ENCODE measurements at regions not wholly inside any gene's neighbourhood (a gene's known extent, or its start where the extent isn't known, plus 50 kb on each side); places are given as distances from the start of the nearest gene placed in this dataset.
"Not testable (repeated sequence)": the region's sequence is repeated elsewhere in the genome, so short reads cannot be mapped to it uniquely, and the experiment has no call there.

DNA sequence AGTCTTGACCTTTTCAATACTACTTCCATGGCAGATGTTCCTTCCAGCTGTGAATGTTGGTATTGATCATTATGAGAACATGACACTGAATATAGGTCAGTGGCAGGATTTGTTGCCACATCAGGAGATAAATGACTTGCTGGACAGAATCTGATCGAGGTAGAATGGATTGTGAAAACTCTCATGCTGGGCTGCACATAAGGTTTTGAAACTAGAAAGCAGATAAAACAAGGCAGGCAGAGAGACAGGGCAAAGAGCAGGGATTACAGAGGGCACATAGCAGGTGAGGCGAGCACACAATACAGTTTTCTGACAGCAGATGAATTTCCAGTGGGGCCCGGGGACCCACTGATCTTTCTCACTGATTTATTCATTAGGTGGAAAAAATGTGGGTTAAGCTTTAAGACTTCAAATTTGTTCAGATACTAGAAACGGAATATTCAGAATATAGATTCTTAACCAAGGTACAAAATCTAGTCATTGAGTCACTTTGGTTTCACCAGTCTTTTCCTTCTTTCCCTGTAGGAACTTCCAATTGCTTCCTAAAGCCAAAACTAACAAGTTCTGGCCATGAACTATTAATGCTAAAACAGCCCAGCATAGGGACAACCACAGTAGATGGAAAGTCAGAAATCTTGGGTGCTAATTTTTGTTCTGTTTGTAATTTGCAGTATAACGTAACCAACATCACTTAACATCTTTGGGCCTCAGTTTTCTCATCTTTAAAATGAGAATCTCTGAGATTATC lies 296.0 kb upstream of the PTBP2 start:
- DNase-seq (ENCODE audit: low spot score), result no peak

DNA sequence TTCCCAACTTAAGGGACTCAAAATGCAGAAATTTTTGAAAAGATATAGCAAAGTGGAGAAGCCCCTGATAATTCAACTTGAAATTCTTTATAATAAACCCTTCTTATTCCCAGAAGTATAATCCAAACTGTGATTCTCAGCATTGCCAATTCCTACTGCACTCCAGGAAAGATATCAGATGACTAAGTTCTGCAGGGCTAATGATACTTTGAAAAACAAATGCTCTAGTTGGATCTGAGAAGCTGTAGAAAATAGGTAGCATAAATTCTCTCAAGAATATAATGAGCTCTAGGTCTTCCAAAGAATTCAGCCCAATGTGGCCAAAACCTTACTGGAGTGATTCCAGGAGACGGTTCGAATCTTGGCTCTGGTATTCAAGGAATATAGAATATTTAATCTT lies 294.0 kb upstream of the PTBP2 start:
- DNase-seq (ENCODE audit: low spot score), result no peak

DNA sequence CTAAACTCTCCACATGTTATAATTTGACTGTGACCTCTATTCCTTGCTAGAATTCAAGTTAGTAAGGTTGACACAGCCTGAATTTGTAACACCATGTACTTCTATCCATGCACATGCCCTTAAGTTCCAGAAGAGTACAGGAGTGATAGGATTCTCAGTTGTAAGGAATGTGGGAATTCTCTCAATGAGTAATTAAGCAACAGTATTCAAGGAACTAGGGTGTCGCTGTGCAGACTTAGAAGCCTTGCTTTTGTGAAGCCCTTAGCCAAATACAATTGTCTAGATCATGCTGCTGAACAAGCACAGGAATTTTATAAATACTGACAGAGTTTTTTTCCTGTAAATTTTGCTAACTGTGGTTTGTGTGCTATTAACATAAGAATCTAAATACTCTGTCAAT lies 276.3 kb upstream of the PTBP2 start:
- no peak for DNase-seq (ENCODE audit: low spot score)

DNA sequence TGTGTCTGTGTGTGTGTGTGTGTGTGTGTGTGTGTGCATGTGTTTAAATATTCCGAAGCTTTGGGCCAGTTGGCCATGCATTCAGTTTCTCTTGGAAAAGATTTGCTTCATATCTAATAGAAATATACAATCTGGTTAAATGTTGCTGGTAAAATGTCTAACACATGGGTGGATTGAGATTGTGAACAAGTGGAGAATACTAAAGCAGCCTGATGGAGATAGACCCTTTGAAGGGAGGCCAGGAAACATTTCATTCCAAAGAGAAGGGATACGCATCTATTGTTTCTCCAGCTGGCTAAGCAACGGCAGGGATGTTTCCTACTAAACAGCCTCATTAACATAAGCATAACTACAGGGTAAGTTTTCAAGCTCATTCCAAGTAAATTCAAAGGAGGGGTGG lies 257.5 kb upstream of the PTBP2 start:
- DNase-seq (ENCODE audit: low spot score), result no peak

DNA sequence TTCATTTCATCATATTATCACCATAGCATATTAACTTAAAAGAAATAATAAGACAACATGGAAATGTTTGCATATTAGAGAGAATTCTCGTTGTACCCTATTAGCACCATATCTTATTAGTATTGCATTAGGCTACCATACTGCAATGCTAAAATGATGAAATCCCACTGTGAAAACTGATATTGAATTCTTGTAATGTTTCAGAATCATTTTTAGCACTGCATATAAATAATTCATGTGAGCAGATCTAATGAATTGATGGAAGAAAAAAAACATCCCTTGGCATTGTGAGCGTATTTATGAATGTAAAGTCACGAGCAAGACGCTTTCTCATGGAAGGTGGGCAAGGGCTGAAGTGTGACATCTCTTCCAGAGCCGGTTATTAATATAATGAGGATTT lies 257.1 kb upstream of the PTBP2 start:
- no peak for DNase-seq (ENCODE audit: low spot score)

DNA sequence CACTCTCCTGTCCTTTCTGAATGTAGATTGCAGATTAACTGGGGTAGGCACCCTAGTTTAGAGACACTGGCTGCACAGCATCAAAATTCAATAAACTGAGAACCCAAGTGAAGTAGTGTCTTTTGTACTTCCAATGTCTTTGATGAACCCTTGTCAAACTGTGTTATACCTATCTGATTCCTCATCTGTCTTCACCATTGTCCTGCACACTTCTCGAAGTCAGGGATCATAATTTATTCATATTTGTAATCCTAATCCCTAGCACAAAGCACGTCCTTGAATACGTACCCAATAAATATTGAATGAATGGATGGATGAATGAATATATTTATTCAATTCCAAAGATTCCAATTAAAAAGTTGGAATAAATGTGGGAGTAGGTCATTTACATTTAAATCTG lies 256.6 kb upstream of the PTBP2 start:
- no peak for DNase-seq (ENCODE audit: low spot score)

DNA sequence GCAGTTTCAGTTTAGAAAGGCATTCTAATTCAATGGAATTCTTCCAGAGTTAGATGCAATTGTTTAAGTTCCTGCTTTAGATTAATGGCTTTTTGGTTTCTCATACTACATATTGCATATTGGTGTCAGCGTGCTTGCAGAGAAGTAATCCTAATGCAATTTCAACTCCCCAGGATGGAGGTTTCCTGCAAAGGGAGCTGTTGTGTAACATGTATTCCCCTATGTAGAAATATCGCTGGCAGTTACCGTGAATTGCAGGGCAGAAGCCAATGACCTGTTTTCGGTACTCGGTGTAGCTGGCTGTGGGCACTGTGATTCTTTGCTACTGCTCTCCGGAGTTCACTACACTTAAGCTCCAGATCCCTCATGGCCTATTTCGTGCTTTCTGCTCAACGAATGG lies 256.1 kb upstream of the PTBP2 start:
- DNase-seq (ENCODE audit: low spot score), result no peak

DNA sequence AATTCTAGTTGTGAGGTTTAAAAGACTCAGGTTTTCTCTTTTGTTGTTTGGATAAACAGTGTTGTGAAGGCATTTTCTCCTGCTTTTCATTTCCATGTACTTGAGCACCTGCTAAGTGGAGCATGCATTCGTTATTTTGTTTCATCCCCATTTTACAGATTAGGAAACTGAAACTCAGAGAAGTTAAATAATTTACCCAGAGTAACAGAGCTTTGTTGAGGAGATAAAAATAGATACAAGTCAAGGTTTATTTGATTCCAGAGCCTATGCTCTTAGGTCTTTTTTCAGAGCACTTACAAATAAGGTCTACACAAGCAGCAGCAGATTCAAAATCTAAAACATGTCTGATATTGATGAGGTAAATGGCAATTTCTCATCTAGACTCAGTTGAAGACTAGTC lies 254.7 kb upstream of the PTBP2 start:
- DNase-seq (ENCODE audit: low spot score), result no peak

DNA sequence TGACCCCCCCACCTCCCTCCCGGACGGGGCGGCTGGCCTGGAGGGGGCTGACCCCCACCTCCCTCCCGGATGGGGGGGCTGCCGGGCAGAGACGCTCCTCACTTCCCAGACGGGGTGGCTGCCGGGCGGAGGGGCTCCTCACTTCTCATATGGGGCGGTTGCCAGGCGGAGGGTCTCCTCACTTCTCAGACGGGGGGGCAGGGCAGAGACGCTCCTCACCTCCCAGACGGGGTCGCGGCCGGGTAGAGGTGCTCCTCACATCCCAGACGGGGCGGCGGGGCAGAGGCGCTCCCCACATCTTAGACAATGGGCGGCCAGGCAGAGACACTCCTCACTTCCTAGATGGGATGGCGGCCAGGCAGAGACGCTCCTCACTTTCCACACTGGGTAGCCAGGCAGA lies 251.9 kb upstream of the PTBP2 start:
- not testable (repeated sequence) for DNase-seq (ENCODE audit: low spot score)

DNA sequence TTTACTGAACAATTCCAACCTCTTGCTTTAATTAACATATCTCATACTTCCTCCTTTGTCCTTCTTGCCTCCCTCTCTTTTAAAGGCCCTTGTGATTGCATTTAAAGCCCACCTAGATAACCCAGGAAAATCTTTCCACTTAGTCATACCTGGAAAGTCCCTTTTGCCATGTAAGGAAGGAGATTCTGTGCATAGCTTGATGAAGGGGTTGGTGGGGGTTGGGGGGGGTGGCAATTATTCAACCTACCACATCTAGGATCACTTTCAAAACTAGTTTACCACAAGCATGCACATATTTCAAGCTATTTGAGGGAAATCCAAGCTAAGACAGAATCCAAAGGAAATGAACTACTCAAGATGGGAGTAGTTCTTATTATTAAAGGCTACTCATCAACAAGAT lies 249.1 kb upstream of the PTBP2 start:
- no peak for DNase-seq (ENCODE audit: low spot score)

DNA sequence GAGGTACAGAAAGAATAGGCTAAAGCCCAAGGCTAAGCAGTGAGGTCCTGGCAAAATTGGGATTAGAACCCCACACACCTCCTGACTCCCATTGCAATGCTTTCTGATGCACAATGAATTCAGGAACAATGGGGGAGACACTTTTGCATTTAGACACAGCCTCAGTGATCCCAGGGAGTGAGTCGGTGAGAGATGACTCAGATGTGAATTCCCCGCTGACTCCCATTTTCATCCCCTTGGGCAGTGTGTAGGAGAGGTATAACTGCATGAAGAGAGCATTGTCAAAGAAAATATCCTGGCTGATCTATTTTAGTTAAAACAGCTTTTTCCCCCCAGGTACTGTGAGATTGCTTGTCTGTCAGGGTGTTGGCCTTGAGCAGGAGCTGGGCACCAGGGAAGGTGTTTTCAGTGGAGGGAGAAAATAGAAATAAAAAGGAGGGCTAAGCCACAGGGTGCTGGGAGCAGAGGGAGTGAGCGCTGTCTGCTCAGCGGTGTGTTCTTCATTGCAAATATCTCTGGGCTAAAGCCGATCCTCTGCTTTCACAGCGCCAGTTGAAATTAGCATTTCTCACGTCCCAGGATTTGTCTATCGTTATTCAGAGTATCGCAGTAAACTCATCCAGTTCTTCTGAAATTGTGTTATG lies 247.7 kb upstream of the PTBP2 start:
- DNase-seq (ENCODE audit: low spot score), result no peak

DNA sequence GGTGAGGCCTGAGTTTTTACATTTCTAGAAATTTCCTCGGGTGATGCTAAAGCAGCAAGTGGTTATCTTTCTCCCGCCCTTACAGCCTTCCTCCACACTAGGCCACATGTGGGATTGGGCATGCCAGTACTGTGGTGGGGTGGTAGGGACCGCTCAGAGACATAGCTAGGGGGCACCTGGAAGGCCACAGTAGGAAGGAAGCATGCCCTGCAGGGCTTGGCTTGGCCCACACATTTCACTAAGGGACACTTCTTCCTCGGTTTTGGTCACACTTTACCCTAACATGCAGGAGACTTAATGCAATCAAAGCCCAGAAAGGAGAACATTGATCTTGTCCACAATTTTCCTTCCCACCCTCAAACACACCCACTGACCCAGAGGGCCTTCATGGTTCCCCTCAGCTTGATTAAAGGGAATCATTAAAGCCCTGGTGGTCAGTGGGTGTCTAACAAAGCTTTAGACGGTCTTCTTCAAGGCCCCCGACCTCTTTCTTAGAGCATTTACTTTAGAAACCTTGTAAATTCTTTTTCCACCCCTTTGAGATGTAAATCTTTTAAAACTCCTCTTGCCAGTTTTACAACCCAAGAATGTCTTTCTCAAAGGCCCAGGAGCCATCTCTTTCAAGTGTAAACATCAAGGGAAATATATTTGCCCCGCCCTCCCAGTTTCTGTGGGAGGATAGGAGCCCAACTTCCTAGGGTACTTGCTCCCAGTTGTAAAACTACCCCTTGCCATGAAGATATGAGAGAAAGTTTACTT lies 246.4 kb upstream of the PTBP2 start:
- no peak for DNase-seq (ENCODE audit: low spot score)

DNA sequence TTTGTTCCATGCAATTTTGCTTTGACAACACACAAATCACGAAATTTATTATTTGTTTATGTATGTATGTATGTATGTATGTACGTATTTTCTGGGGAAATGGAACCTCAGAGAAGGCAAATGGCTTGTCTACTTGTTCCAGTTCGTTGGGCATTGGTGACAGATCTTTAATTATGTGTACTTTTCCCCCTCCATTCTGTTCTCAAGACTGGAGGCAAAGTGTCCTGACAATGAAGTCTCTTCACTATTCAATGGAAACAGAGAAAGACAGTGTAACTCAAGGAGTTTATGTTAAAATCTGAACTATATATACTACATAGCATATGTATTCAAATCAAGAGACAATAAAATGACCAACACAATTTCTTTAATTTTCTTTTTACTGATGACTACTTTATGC lies 245.7 kb upstream of the PTBP2 start:
- DNase-seq (ENCODE audit: low spot score), result no peak

DNA sequence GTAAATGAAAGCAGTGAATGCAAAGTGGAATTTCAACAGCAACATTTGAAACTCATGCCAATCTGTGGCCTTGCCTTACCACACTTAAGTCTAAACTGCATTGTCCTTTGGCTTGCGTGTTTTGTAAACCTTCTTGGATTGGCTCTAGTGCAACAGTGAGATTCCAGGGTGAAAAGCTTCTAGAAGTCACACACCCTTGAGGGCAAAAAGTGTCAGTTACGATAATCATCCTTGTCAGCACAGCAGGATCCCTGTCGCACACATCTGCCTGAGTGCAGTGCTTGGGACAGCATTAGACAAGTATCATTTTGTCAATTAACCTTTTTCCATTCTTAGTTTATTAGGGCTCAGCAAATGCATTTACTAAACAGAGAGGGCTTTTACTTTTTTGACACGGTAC lies 243.4 kb upstream of the PTBP2 start:
- no peak for DNase-seq (ENCODE audit: low spot score)

DNA sequence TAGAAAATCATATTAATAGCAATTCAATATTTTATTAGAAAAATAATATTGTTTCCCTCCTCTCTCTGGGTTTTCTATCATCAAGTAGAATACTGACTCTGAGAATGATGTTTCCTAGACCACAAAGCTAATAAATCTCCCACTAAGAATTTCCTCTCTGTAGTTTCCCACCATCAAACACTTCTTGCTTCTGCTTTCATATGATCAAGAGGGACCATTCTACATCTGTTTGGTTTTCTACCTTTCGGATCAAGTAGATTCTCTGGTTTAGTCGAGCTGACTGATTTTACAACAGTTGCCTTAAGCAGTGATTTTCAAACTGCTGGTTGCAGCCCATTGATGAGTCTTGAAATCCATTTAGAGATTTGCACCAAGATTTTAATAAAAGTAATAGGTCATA lies 240.2 kb upstream of the PTBP2 start:
- DNase-seq (ENCODE audit: low spot score), result no peak

DNA sequence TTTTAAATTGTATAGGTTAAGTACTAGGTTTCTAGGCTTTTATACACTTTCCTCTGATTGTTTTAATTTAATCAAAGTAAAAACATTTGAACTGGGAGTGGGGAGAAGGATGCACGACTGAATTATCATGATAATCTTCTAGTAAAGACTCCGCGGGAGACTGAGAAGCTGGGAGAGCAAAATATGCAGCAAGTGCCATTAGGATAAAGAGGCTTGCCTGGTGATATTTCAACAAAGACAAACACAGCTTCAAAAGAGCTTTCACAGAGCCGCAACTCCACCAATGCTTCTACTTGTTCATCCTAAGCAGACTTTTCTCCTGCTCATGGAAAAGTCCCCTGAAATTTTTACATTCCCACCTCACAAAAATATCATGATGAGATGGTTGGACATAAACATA lies 239.0 kb upstream of the PTBP2 start:
- no peak for DNase-seq (ENCODE audit: low spot score)

DNA sequence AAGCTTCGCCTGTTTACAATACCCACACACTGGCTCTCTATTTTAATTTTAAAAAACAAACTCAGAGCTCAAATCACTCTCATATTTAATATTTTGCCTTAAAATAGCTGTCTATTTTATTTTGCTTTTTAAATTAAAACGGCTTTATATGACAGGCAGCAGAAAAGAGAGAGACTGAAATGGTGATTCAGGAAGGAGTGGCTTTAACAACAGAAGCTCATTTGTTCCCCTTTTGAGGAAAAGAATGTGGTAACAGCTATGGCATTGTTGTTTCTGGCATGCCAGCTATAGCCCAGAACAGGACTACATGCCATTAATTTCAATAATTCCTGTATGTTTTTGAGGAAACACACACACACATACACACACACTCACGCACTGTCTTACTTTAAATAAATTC lies 234.2 kb upstream of the PTBP2 start:
- no peak for DNase-seq (ENCODE audit: low spot score)

DNA sequence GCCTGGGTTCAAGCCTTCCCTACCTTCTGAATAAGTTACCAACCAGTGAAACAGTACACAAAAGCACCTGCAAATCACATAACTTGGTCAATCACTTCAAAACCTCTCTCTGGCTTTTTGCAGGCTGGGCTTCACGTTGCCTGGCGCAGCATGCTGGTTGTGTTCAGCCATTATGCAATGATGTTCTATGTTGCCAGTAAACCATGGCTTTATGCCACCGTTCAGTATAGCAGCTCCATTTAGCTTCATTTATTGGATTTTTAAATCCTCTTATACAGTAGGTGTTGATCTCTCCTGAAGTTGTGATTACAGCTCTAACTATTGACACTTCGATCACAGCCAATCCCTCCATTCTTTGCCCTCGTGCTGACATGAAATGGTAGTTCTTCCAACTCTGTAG lies 233.6 kb upstream of the PTBP2 start:
- no peak for DNase-seq (ENCODE audit: low spot score)

DNA sequence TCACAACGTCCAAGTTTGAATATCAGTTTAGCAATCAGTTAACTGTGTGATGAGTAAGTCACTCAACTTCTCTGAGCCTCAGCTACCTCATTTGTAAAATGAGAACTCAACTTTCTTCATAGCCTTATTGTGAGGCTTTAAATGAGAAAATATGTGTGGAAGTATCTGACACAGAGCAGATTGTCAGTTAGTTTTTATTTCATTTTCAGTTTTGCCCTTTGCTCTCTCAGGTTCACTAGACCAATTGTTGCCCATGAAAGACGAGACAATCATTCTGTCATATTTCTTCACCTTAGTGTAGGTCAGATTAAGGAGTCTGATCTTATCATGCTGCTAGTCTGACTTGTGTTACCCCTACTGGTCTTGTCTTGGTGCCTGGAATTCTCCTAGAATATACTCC lies 232.8 kb upstream of the PTBP2 start:
- no peak for DNase-seq (ENCODE audit: low spot score)

DNA sequence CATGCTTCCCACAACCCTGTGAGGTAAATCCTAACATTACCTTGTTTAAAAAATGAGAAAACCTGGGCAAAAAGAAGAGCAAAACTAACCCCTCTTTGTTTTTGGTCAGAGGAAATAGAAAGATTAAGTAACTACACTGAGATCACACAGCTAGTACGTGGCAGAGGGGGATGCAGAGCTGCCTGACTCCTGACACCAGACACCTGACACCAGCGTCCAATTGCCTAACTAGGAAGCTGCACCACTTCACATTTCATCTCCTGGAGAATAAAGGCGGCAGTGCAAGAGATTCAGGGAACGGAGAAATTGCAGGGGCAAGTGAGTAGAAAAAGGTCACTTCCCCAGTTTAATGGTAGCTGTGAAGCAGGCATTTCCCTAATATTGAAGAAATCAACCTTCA lies 229.3 kb upstream of the PTBP2 start:
- no peak for DNase-seq (ENCODE audit: low spot score)

DNA sequence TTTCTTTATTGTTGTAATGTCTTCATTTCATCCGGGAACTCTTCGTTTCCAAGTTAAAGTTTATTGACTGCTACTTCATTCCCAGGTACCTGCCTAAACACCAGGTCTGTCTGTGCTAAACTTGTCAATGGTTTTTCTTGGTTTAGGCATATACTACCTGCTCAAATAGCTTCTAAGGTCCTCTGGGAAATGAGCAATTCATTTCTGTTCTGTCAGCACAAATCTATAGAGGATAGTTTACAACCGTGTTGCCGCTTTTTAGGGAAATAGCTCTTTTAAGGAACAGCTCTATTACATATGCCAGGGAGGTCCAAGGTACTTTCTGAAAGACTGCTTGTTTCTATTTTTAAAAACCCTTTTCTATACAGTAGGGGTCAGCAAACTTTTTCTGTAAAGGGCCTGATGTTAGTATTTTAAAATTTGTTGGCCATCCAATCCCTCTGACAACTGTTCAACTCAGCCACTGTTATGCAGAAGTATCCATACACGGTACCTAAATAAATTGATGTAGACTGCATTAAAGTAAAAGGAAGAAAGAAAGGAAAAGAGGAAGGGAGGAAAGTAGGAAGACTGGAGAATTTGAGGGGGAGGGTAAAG lies 222.7 kb upstream of the PTBP2 start:
- DNase-seq (ENCODE audit: low spot score), result no peak

DNA sequence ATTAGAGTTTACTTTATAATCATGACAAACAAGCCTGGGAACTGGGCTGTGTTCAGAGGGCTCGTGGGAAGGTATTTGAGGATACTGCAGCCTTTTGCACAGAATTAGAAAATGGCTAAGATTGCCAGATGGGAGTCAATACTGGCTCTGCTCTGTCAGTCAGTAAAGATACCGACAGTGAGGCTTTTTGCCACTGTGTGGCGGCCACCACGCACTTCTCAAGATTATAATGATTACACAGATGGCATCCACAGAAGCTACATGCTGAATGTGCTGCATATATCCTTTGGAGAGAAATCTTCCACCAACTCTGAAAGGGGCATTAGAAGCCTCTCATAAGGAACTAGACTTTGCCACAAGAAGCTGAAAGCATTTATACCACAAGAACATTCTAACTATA lies 213.4 kb upstream of the PTBP2 start:
- DNase-seq (ENCODE audit: low spot score), result no peak

DNA sequence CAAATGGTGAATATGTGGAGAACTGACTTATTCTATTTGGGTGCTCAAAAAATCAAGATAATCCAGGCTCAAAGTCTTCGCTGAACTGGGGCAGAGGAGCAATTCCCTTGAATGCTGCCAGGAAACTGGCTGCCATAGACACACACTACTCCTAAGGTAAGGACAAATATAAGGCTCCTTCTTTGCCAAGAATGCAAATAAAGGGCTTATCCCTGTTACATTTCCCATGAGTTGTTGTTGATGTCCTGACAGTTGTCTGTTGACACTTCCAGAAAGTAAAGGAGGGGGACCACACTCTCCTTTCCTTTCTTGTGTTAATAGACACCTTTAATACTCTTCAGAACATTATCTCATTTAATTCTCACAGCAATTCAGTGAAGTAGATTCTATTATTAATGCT lies 212.2 kb upstream of the PTBP2 start:
- no peak for DNase-seq (ENCODE audit: low spot score)

Measured in hepatic stellate cell (primary cell).